HG03280 (cell line): ENCODE measurements at regions not wholly inside any gene's neighbourhood (a gene's known extent, or its start where the extent isn't known, plus 50 kb on each side); places are given as distances from the start of the nearest gene placed in this dataset.
"Not testable (repeated sequence)": the region's sequence is repeated elsewhere in the genome, so short reads cannot be mapped to it uniquely, and the experiment has no call there.

Experiments used
- ATAC-seq: cut with Tn5 transposase; IDR thresholded peaks from one replicate; pipeline ENCODE4 v1.9.1; 2021; ENCODE audit warnings: mild to moderate bottlenecking, moderate library complexity; ENCODE audit not compliant: unreplicated experiment

DNA sequence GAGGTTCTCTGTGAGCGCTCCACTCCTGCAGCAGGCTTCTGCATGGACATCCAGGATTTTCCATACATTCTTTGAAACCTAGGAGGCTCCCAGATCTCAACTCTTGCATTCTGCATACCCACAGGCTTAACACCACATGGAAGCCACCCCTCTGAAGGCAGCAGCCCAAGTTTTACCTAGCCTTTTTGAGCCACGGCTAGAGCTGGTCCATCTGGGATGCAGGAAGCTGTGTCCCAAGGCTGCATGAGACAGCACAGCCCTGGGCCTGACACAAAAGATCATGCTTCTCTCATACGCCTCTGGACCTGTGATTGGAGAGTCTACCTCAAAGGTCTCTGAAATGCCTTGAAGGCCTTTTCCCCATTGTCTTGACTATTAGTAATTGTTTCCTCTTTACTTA, 53.6 kb upstream of the RPRM start:
- no peak for ATAC-seq

DNA sequence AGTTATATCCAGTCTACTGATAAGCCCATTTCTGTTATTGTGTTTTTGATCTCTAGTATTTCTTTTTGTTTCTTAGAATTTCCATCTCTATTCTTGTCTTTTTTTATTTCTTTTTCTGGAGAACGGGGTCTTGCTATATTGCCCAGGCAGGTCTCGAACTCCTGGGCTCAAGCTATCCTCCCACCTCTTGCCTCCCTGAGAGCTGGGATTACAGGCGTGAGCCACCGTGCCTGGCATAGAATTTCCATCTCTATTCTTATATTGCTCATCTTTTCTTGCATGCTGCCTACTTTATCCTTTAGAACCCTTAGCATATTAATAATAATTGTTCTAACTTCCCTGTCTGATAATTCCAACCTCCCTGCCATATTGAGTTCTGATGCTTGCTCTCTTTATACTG, 55.2 kb upstream of the RPRM start:
- ATAC-seq, result not testable (repeated sequence)

DNA sequence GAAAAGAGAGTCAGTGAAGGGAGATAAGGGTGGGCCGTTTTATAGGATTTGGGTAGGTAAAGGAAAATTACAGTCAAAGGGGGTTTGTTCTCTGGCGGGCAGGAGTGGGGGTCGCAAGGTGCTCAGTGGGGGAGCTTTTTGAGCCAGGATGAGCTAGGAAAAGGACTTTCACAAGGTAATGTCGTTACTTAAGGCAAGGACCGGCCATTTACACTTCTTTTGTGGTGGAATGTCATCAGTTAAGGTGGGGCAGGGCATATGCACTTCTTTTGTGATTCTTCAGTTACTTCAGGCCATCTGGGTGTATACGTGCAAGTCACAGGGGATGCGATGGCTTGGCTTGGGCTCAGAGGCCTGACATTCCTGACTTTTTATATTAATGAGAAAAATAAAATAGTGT, 56.0 kb upstream of the RPRM start:
- ATAC-seq, result not testable (repeated sequence)

DNA sequence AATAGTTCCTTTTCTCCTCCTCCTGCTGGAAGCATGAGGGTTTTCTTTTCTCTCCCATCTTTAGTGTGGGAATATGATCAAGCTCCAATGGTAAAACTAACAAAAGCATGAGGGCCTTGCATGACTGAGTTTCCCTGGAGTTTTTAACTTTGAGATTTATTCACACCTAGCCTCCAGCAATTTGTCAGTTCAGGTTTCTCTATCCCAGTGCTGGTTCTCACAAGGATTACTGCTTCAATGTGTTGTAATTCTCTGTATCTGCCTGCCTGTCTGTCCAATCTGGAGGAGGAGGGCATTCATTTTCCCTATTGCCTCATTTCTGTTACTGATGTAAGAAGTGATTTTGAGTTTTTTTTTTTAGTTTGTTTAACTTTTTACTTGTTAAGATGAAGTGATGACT, 57.6 kb upstream of the RPRM start:
- ATAC-seq, result no peak

DNA sequence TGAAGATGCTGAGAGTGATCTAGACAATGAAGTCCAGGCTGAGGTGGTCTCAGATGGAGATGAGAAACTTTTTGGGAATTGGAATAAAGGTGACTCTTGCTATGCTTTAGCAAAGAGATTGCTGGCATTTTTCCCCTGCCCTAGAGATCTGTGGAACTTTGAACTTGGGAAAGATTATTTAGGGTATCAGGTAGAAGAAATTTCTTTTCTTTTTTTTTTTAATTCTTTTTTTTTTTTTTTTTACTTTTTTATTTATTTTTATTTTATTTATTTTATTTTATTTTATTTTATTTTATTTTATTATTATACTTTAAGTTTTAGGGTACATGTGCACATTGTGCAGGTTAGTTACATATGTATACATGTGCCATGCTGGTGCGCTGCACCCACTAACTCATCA, 59.5 kb upstream of the RPRM start:
- ATAC-seq, result not testable (repeated sequence)

DNA sequence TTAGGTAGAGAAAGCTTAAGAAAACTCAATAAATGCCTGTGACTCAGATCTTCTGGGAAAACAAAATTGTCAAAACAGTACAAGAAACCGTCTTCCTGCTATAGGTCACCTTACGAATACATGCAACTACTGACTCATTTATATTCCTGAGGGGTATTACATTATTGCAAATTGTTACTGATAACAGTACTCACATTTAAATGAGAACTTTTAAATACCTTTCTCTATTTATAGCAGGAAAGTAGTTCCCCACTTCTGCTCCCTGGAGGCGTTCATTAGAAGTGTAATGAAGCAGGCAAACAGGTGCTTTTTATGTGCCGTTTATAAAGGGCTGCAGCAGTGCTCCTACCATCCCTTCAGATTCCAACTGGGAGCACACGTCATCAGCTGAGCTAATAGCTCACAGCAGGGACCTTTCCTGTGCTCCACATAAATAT, 65.1 kb upstream of the RPRM start:
- ATAC-seq, result peak; percentile 58

DNA sequence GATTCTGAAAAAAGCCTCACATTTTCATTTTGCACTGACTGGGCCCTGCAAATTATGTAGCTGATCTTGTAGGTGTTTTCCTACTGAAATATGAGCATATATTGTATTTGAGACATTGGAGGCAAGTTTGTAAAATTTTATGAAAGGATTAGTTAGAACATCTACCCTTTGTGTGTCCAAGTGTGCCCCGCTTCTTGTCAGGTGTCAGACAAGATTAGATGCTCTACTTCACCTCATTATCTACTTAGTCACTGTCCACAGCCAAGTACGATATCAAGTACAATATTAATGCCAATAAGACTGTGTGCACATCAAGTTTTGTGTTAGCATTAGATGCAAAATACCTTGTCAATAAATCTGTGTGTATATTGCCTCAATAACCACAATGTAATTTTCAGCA, 67.8 kb upstream of the RPRM start:
- ATAC-seq, result no peak

DNA sequence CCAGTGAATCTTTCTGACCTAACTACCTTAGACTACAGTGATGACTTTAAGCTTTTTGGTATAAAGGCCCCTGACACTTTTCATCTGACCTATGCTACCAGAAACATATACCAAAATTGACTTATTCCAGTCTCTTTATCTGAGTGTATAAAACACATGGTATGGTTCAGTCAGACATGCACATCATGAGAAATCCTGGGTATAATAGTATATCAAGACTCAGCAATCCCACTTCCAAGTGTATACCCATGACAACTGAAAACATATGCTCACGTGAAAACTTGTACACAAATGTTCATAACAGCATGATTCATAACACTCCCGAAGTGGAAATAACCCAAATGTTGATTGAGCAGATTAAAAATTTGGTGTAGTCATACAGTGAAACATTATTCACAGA, 70.0 kb upstream of the RPRM start:
- no peak for ATAC-seq

DNA sequence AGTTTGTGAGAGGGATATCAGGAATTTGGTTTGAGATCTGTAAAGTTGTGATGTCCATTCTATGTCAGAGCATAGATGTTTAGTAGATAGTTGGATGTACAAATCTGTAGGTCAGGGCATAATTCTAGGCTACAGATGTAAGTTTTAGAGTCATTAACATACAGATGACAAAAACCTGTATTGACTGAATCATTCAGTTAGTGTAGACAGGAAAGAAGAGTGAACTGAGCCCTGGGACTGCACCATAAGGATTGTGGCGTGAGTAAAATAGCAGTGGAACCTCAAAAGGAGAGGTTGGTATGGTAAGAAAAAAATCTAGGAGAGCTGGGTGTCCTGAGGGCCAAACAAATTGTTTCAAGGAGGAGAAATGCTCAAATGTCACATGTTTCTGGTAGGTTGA, 73.1 kb upstream of the RPRM start:
- no peak for ATAC-seq

DNA sequence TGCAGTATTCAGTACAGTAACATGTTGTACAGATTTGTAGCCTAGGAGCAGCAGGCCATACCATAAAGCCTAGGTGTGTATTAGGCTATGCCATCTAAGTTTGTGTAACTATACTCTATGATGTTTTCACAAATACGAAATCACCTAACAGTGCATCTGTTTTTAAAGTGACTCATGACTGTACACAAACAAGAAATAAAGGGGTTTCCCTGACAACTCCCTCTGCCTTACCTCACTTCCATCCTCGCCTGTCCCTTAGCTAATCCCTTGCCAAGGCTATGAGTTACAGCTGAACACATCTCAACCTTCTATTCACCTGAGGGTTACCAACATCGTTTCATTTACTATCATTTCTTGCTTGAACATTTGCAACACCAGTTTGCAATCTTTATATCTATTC, 78.6 kb upstream of the RPRM start:
- ATAC-seq, result no peak

DNA sequence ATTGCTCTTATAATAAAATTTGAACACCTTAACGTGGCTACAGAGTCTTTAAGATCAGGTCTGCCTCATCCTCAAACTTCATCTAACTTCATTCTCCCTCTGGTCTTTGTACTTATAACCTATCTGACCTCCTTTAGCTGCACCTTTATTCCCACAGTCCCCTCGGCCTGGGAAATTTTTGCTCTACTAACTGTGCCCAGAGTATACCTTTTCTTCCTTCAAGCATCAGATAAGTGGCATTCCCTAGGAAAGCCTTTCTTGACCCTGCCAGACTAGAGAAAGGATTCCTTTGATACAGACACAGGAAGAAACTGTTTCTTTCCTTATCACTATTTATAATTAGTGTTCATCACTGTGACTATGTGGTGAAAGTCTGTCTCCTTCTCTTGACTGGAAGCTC, 79.2 kb upstream of the RPRM start:
- no peak for ATAC-seq

DNA sequence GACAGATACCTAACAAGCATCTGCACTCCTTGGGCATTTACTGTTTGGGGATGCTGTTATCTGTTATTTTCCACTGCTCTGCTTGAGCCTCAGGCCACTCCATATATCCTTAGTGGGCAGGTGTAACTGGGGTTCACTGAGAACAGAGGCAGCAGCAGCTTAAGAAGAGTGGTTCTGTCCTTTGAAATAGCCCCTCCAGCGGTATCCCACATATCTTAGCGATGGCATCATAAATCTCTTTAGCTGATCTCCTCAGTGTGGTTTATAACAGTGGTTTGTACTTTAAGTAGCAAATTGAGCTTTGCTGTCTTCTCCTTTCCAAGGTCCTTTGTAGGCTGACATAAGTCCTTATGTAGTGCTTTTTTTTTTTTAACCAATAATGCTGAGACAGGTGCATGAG, 79.7 kb upstream of the RPRM start:
- no peak for ATAC-seq

DNA sequence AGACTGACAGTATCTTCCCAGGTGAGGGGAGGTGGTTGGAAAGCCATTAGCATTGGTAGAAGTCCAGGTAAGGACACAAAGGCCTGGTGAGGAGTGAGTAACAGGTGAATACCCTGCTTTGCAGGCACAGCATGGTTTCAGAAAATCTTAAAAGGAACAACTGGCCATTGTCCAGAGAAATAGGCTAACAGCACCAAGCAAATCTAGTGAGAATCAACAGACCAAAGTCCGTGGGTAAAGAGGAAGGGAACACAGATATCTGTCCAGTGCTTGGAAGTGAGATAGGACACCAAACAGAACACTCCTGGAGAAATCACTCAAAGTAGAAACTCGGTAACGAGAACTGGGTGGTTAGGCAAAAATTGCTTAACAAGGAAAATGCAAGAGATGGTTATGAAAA, 88.8 kb upstream of the RPRM start:
- no peak for ATAC-seq

DNA sequence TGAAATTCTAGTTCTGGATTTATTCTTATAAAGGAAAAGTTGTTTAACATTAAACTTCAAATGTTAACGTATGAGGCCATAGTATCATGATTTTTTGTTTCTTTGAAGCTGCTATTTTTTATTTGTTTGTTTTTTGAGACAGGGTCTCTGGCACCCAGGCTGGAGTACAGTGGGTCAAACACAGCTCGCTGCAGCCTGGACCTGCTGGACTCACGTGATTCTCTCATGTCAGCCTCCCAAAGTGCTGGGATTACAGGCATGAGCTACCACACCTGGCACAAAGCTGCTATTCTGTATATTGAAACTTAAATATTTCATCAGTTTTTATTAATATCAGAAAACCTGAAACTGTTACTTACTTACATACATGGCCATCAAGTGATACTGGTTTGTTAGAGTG, 89.5 kb upstream of the RPRM start:
- ATAC-seq, result no peak

DNA sequence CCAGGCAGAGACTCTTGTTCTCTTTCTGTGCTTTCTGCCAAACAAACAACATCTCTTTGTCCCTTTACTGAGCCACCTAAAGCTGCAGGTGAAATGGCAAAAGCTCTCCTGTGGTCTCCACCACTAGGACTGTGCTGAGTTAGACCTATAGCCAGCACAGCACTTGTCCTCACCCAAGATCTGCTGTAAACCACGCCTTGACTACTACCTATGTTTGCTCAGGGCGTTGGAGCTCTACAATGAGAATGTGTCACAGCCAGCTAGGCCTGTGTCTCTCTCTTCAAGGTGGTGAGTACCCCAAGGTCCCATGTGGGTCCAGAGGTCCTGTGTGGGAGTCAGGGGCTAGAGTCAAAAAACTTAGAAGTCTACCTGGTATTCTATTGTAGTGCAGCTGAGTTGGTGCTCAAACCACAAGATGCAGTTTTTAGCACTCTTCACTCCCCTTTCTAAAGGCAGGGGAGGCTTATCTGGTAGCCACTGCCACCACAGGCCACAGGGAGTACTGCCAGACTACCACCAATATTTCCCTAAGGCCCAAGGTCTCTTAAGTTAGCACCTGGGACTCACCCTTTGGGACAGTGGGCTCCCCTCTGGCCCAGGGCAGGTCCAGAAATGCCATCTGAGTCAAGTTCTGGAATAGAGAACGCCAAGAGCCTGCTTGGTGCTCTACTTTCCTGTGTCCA, 96.8 kb upstream of the RPRM start:
- ATAC-seq, result no peak

DNA sequence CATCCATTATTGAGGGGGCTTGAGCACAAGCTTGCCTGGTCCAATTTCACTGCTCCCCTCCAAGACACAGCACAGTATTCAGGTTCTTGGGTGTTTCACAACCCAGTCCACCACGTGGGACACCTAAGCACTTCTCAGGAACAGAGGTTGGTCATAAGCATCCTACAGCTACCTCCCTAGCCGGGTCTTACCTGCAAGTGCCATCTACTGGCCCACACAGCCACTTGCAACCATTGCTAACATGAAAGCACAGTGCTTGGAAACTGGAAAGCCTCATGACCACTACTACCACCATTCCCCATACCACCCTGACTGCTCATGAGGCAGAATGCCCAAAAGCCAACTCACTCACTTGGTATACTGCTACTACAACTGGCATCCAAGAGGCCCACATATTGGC, 105.7 kb upstream of the RPRM start:
- no peak for ATAC-seq

DNA sequence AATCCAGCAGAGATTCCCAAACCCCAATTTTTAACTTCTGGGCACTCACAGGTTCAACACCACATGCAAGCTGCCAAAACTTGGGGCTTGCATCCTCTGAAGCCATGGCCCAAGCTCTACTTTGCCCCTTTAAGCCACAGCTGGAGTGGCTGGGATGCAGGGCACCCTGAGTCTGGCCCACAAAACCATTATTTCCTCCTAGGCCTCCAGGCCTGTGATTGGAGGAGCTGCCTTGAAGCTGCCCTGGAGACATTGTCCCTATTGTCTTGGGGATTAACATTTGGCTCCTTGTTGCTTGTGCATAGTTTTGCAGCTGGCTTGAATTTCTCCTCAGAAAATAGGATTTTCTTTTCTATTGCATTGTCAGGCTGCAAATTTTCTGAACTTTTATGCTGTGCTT, 109.8 kb upstream of the RPRM start:
- ATAC-seq, result no peak

DNA sequence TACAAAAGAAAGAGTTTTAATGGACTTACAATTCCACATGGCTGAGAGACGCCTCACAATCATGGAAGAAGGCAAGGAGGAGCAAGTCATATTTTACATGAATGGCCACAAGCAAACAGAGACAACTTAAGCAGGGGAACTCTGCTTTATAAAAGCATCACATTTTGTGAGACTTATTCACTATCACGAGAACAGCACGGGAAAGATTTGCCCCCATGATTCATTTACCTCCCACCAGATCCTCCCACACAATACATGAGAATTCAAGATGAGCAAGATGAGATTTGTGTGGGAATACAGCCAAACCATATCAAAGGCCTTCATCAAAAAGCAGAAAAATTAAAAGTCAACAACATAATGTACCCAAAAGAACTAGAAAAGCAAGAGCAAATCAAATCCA, 111.0 kb upstream of the RPRM start:
- ATAC-seq, result no peak

DNA sequence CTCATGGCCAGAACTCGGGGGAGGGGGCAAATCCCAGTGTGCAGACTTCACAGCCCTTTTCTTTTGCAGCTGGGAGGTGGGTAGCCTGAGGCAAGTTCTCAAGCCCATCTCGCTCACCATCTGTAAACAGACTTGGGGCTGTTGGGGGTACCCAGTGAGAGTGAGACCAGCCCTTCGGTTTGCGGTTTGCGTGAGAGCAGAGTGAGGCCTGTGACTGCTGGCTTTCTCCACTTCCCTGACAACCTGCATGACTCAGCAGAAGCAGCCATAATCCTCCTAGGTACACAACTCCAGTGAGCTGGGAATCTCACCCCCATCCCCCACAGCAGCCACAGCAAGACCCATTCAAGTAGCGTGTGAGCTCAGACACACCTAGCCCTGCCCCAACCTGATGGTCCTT, 114.5 kb upstream of the RPRM start:
- ATAC-seq, result not testable (repeated sequence)

DNA sequence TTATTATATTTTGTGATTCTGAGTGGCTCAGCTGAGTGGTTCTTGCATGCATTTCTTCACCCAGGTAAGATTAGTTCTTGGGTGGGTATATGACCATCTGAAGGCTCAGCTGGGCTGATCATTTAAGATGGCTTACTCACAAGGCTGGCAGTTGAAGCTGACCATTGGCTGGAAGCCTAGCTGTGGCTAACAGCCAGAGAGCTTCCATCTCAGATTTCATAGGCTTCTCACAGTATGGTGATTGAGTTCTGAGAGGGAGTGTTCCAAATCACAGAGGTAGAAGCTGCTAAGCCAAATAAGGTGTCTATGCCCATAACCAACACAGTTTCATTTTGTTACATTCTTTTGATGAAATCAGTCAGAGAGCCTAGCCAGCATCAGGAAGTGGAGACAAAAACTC, 117.4 kb upstream of the RPRM start:
- no peak for ATAC-seq

DNA sequence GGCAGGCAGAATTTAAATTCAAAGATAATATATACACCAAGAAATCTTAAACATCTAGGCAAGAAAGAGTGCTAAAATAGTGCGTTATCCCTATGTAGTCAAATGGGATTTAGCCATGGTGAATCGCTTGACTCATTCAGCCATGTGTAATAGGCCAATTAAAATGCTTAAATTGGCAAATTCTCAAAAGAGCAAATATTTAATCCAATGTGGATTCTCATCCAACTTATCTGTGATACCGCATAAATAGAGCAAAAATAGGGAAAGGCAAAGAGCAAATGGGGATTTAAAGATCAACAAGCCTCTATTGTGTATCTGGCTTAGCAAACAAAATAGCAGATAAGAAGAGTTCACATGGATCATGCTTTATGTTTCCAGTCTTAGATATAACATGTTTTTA, 123.2 kb upstream of the RPRM start:
- ATAC-seq, result no peak

DNA sequence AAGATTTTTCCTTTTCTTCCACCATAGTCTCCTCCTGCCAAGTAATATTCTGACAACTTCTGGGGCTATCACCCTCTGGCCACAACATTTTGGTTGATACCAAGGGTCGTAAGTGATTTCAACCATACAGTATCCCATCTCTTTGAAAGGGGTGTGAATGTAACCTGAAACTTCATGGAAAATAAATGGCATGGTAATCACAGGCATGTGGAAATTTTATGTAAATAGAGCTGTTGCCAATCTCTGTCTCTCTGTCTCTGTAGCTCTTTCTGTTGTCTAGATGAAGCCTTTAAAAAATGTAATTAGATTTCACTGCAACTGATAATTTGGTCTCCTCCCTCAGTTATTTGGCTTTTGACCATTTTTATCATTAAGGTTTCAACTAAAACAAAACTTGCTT, 125.6 kb upstream of the RPRM start:
- no peak for ATAC-seq

DNA sequence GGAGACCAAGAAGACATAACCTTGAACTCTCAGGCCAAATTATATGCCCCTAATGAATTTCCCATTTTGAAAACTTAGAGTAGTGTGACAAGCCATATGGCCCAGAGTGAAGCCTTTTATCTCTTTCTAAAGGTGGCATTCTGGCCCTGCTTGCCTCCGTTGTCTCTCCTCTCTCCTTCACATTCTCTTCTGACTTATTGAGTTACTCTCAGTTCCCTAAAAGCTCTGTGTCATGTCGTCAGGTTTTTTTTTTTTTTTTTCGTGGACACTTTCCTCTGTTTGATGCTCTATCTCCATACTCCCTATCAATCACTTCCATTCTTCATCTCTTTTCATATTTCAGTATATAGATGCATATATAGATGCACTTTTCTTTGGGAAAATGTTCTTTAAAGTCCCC, 128.1 kb upstream of the RPRM start:
- ATAC-seq, result no peak

DNA sequence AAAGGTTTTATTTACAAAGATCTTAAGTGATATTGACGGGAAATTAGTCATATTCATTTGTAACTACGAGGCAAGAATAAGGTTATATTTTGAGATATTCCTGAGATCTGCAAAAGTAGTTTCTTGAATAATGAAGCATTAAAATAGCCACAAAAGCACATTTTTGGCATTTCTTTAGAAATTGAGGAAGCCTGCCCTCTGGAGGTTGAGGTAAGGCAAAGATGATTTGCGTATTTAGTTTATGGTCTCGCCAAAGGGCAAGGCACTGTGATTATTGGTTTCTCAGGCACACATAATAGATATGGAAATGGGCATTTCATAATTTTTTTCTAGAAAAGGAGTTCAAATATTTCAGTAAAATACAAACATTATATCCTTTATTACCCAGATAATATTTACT, 143.7 kb upstream of the RPRM start:
- ATAC-seq, result no peak
